Vagina (tissue), 2 donors: ENCODE measurements at regions not wholly inside any gene's neighbourhood (a gene's known extent, or its start where the extent isn't known, plus 50 kb on each side); places are given as distances from the start of the nearest gene placed in this dataset.

Source experiments
- DNase-seq, 2 donors: peaks; one replicate each; pipeline ENCODE4 v3.0.0-alpha.2; 2017; ENCODE audit errors: extremely low spot score in 2 of 2
- H3K27ac ChIP-seq: fragments of 200-600 bp; sonication (generic); one replicate; pipeline ENCODE4 v1.5.1; 2019
- H3K27me3 ChIP-seq: fragments of 200-600 bp; sonication (generic); one replicate; pipeline ENCODE4 v1.5.1; 2019
- H3K36me3 ChIP-seq, 2 donors: fragments of 200-600 bp; sonication (generic); one replicate each; pipeline ENCODE4 v1.5.1; 2017 to 2019
- H3K4me1 ChIP-seq: fragments of 200-600 bp; sonication (generic); one replicate; pipeline ENCODE4 v1.5.1; 2019
- H3K4me3 ChIP-seq, 2 donors: fragments of 200-600 bp; sonication (generic); 1 replicate in 1 of 2; 2 replicates in 1 of 2; pipeline ENCODE4 v1.5.1; 2016 to 2019
- H3K9me3 ChIP-seq: fragments of 200-600 bp; sonication (generic); one replicate; pipeline ENCODE4 v1.5.1; 2019
- POLR2A ChIP-seq, 2 donors: fragments of 450-650 bp; IDR thresholded peaks; one replicate each; pipeline ENCODE4 v1.6.1; 2017; ENCODE audit warnings: antibody characterized with exemption in 2 of 2, mild to moderate bottlenecking in 2 of 2, moderate library complexity in 2 of 2
- POLR2AphosphoS5 ChIP-seq, 2 donors: sonication (generic); formaldehyde crosslinking; IDR thresholded peaks; one replicate each; pipeline ENCODE4 v1.9.0; 2017; ENCODE audit warnings: antibody characterized with exemption in 2 of 2, mild to moderate bottlenecking in 2 of 2, low read depth in 1 of 2; ENCODE audit not compliant: insufficient read depth in 1 of 2
- intact Hi-C: fragments of 100-400 bp; cut with DNase I; formaldehyde crosslinking; loops from one replicate; pipeline ENCODE4 v1.15.1; 2023
- TF ChIP-seq, protein P1 (sequence below), 3 experiments: fragments of 450-650 bp in 2 of 3; fragments of 200-600 bp in 1 of 3; sonication (generic) in 1 of 3; IDR thresholded peaks; one replicate each; pipeline ENCODE4 v1.5.1; 2017 to 2019; ENCODE audit warnings: antibody characterized with exemption in 3 of 3, mild to moderate bottlenecking in 2 of 3, moderate library complexity in 2 of 3

DNA sequence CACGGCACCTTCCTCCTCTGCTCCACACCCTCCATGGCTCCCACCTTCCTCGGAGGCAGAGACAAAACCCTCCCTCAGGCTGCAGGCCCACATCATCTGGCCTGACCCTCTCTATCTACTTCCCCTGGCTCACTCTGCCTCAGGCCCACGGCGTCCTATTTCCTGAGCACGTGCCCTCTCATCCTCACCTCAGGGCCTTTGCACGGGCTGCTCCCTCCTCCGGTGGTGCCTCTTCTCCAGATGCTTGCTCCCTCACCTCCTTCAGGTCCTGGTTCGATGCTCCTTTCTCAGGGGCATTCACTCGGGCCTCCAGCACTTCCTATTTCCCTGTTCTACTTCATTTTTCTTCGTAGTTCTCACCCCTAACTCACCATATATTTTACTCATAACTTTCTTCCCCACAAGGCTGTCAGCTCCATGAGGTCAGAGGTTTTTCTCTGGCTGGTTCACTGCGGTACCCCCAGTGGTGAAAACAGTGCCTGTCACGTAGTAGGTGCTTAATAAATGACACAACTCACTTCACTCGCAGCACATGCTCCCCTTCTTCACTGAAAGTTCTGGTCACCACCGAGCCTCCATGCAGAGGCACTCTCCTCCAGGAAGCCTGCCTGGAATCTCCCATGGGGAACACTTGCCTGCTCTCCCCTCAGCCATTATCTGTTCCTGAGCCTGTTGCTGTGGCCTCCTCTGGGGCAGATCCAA is 130.7 kb downstream of the WNT7A start:
- no peak for DNase-seq

DNA sequence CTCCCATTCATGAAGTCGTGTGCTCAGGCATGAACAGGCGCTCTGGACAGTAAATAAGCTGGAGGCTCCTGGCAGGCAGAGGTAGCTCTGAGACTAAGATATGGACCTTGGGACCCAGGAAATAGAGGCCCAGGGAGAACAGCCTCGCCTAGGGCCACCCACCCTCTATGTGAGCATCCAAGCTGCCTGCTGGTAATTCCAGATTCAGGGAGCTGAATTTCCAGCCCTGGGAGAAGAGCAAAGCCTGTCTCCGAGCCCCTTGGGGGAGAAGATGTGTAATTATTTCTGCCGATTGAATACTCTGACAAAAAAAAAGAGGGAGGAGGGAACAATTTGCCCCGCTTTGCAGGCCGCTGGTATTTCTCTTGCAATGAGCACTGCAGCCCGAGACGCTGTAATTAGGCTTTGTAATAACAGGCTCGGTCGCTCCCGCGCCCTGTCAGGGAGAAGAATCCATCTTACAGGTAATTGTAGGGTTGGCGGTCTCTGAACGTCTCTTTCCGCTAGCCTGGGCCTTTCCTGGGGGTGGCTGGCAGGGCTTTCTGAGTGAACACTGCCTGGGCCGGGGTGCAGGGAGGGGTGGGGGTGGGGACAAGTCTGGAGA is 131.5 kb downstream of the WNT7A start:
- no peak overlapping the region for H3K4me3 ChIP-seq

More for the DNA sequence above, 130.7 kb downstream of the WNT7A start:
- Histone ChIP-seq H3K4me3 (no peak overlapping the region), H3K4me1 (no peaks in the 10 kb centered on the region), H3K9me3 (no peaks in the 10 kb centered on the region), H3K36me3 (no peaks in the 10 kb centered on the region), H3K27me3 (no peaks in the 10 kb centered on the region), H3K27ac (no peak overlapping the region)
- TF ChIP-seq, protein P1, sequence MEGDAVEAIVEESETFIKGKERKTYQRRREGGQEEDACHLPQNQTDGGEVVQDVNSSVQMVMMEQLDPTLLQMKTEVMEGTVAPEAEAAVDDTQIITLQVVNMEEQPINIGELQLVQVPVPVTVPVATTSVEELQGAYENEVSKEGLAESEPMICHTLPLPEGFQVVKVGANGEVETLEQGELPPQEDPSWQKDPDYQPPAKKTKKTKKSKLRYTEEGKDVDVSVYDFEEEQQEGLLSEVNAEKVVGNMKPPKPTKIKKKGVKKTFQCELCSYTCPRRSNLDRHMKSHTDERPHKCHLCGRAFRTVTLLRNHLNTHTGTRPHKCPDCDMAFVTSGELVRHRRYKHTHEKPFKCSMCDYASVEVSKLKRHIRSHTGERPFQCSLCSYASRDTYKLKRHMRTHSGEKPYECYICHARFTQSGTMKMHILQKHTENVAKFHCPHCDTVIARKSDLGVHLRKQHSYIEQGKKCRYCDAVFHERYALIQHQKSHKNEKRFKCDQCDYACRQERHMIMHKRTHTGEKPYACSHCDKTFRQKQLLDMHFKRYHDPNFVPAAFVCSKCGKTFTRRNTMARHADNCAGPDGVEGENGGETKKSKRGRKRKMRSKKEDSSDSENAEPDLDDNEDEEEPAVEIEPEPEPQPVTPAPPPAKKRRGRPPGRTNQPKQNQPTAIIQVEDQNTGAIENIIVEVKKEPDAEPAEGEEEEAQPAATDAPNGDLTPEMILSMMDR (IDR thresholded peaks at IDR 0.05) = no peak
- TF ChIP-seq POLR2AphosphoS5 (IDR thresholded peaks at IDR 0.05; ENCODE audit: insufficient read depth in 1 of 2, low read depth in 1 of 2) (no peak), POLR2A (IDR thresholded peaks at IDR 0.05) (no peak)
- intact Hi-C loops = no loop called here

DNA sequence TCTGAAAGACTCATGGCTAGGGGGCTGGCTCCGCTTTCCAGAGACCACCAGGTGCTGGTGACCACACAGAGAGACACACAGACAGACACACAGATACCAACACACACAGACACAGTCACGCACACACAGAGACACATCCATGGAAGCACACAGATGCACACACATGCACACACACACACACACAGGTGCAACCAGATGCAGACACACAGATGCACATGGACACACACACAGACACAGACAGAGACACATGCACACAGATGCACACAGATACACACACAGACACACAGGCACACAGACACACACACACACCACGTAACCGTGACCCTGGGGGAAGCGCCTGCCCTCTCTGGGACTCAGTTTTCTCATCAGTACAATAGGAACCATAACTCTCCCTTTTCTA is 132.2 kb downstream of the WNT7A start:
- Histone ChIP-seq H3K4me3 (no peak overlapping the region), H3K27me3 (no peaks in the 10 kb centered on the region), H3K9me3 (no peaks in the 10 kb centered on the region), H3K36me3 (no peaks in the 10 kb centered on the region), H3K4me1 (no peaks in the 10 kb centered on the region), H3K27ac (no peak overlapping the region)
- intact Hi-C loops = no loop called here
- no peak for DNase-seq
- no peak for TF ChIP-seq POLR2AphosphoS5 (IDR thresholded peaks at IDR 0.05; ENCODE audit: insufficient read depth in 1 of 2, low read depth in 1 of 2)
- TF ChIP-seq POLR2A (IDR thresholded peaks at IDR 0.05) = no peak
- TF ChIP-seq, protein P1 (IDR thresholded peaks at IDR 0.05) = no peak

More for the DNA sequence above, 131.5 kb downstream of the WNT7A start:
- TF ChIP-seq POLR2A (IDR thresholded peaks at IDR 0.05) (no peak), POLR2AphosphoS5 (IDR thresholded peaks at IDR 0.05; ENCODE audit: insufficient read depth in 1 of 2, low read depth in 1 of 2) (no peak)
- TF ChIP-seq, protein P1 (IDR thresholded peaks at IDR 0.05) = no peak
- Histone ChIP-seq H3K36me3 (no peaks in the 10 kb centered on the region), H3K27ac (no peak overlapping the region), H3K4me1 (no peaks in the 10 kb centered on the region), H3K9me3 (no peaks in the 10 kb centered on the region), H3K27me3 (no peaks in the 10 kb centered on the region)
- DNase-seq = no peak
- intact Hi-C loops = no loop called here

DNA sequence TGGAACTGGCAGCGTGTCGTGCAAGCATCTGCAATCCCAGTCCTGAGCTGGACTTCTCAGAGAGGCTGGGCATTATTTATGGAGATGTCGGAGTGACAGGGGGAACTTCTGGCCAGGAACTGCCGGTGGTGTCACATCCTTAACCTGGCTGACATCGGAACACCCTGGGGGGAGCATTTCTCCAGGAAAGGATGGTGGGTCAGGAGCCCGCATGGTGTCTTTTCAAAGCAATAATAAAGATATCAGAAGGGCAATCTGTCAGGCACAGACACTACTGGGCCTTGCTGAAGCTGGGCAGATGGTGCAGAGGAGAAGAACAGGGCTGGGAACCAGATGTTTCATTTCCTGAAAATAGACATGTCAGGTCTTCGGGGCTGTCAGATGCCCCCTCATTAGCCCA is 133.5 kb downstream of the WNT7A start:
- intact Hi-C loops = no loop called here
- H3K27me3 ChIP-seq = no peaks in the 10 kb centered on the region
- H3K36me3 ChIP-seq = no peaks in the 10 kb centered on the region
- H3K9me3 ChIP-seq = no peaks in the 10 kb centered on the region
- TF ChIP-seq, protein P1 (IDR thresholded peaks at IDR 0.05) = no peak
- TF ChIP-seq POLR2A (IDR thresholded peaks at IDR 0.05) = no peak
- H3K4me3 ChIP-seq = no peak overlapping the region
- no peaks in the 10 kb centered on the region for H3K4me1 ChIP-seq
- no peak overlapping the region for H3K27ac ChIP-seq
- DNase-seq = no peak

DNA sequence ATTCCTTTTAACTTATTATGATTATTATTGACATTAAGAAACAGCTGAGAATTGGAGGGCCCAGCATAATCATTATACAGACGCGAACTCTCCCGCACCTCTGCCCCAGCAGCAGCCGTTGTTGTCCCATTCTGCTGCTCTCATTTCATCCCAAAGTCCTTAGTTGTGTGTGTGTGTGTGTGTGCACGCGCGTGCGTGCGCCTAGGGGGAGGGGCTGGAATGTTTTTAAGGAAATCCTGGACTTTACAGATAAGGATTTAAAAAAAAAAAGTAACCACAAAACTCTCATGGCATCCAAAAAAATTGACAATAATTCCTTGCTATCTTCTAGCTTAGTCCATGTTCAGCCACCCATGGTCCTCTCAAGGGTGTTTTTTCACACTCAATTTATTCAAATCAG is 134.2 kb downstream of the WNT7A start:
- intact Hi-C loops = no loop called here
- H3K36me3 ChIP-seq = no peaks in the 10 kb centered on the region
- H3K27ac ChIP-seq = no peak overlapping the region
- DNase-seq = no peak
- H3K27me3 ChIP-seq = no peaks in the 10 kb centered on the region
- no peaks in the 10 kb centered on the region for H3K9me3 ChIP-seq
- H3K4me3 ChIP-seq = no peak overlapping the region
- TF ChIP-seq, protein P1 (IDR thresholded peaks at IDR 0.05) = no peak
- H3K4me1 ChIP-seq = no peaks in the 10 kb centered on the region
